ENCODE measurements at regions not wholly inside any gene's neighbourhood (a gene's known extent, or its start where the extent isn't known, plus 50 kb on each side); places are given as distances from the start of the nearest gene placed in this dataset.
"Not testable (repeated sequence)": the region's sequence is repeated elsewhere in the genome, so short reads cannot be mapped to it uniquely, and the experiment has no call there.

- DNase-seq (ENCODE audit: low spot score), result no peak
- no peak for TF ChIP-seq CTCF (conservative IDR thresholded peaks at IDR 0.05; ENCODE audit: low read depth)
- ChIA-PET CTCF (interaction anchor here (0.7 kb wide), 1 partner anchor 1571 kb away, joined by 3 read pairs; no protein-coding TSS in a partner anchor), POLR2A (ENCODE audit: low non-redundant PET) (no interaction called here)
- H3K27ac ChIP-seq, result no peak overlapping the region
These were observed 83.6 kb upstream of the SEMA3C start for GRCh38 chr7:81002421-81002820.

- POLR2A ChIA-PET (ENCODE audit: low non-redundant PET), result no interaction called here
These were observed 80.9 kb upstream of the SEMA3C start for GRCh38 chr7:80999771-81000170.

GRCh38 chr7:80999100-80999499 lies 80.2 kb upstream of the SEMA3C start:
- ChIA-PET POLR2A (ENCODE audit: low non-redundant PET) (no interaction called here), CTCF (interaction anchor here (0.7 kb wide), 1 partner anchor 51 kb away, joined by 6 read pairs; no protein-coding TSS in a partner anchor)
- no peak for DNase-seq (ENCODE audit: low spot score)
- no peak for TF ChIP-seq CTCF (conservative IDR thresholded peaks at IDR 0.05; ENCODE audit: low read depth)
- no peak overlapping the region for H3K27ac ChIP-seq

More at GRCh38 chr7:80999771-81000170, 80.9 kb upstream of the SEMA3C start:
- H3K27ac ChIP-seq, result no peak overlapping the region
- TF ChIP-seq CTCF (conservative IDR thresholded peaks at IDR 0.05; ENCODE audit: low read depth), result no peak
- CTCF ChIA-PET, result interaction anchor here (0.7 kb wide), 1 partner anchor 51 kb away, joined by 6 read pairs; no protein-coding TSS in a partner anchor
- no peak for DNase-seq (ENCODE audit: low spot score)

- ChIA-PET POLR2A (ENCODE audit: low non-redundant PET) (no interaction called here), CTCF (no interaction called here)
- no peak for TF ChIP-seq CTCF (conservative IDR thresholded peaks at IDR 0.05; ENCODE audit: low read depth)
- no peak for DNase-seq (ENCODE audit: low spot score)
- H3K27ac ChIP-seq, result no peak overlapping the region
These were observed 79.0 kb upstream of the SEMA3C start for GRCh38 chr7:80997841-80998240.

GRCh38 chr7:80996236-80996635 lies 77.4 kb upstream of the SEMA3C start:
- CTCF ChIA-PET; DNase-seq (ENCODE audit: low spot score); POLR2A ChIA-PET (ENCODE audit: low non-redundant PET); H3K27ac ChIP-seq: not testable (repeated sequence)

GRCh38 chr7:80991654-80992053 lies 72.8 kb upstream of the SEMA3C start:
- TF ChIP-seq CTCF (conservative IDR thresholded peaks at IDR 0.05; ENCODE audit: low read depth), result no peak
- ChIA-PET CTCF (no interaction called here), POLR2A (ENCODE audit: low non-redundant PET) (no interaction called here)
- DNase-seq (ENCODE audit: low spot score), result no peak
- no peak overlapping the region for H3K27ac ChIP-seq

GRCh38 chr7:80984619-80985018 lies 65.8 kb upstream of the SEMA3C start:
- no peak for DNase-seq (ENCODE audit: low spot score)
- ChIA-PET CTCF (no interaction called here), POLR2A (ENCODE audit: low non-redundant PET) (no interaction called here)
- TF ChIP-seq CTCF (conservative IDR thresholded peaks at IDR 0.05; ENCODE audit: low read depth), result no peak
- no peak overlapping the region for H3K27ac ChIP-seq
